Activated effector memory CD4-positive, alpha-beta T cell treated with anti-CD3 and anti-CD28 coated beads, Interleukin-2, amount 50 U/mL, for 16 hours (primary cell): ENCODE measurements at regions not wholly inside any gene's neighbourhood (a gene's known extent, or its start where the extent isn't known, plus 50 kb on each side); places are given as distances from the start of the nearest gene placed in this dataset.
"Not testable (repeated sequence)": the region's sequence is repeated elsewhere in the genome, so short reads cannot be mapped to it uniquely, and the experiment has no call there.

Experiments
- DNase-seq: peaks from one replicate; pipeline ENCODE4 v3.0.0-alpha.2; 2020

- DNase-seq = no peak
Observed at GRCh38 chr11:86861810-86862209, 61.5 kb downstream of the PRSS23 start.

GRCh38 chr11:86863476-86863875 is 63.1 kb downstream of the PRSS23 start:
- DNase-seq = no peak

GRCh38 chr11:86865436-86865835 is 65.1 kb downstream of the PRSS23 start:
- no peak for DNase-seq

- no peak for DNase-seq
Observed at GRCh38 chr11:86869531-86869930, 69.2 kb downstream of the PRSS23 start.

GRCh38 chr11:86869966-86870570 is 69.7 kb downstream of the PRSS23 start:
- peak; percentile 69 for DNase-seq

- no peak for DNase-seq
Observed at GRCh38 chr11:86873573-86874083, 73.3 kb downstream of the PRSS23 start.

DNA sequence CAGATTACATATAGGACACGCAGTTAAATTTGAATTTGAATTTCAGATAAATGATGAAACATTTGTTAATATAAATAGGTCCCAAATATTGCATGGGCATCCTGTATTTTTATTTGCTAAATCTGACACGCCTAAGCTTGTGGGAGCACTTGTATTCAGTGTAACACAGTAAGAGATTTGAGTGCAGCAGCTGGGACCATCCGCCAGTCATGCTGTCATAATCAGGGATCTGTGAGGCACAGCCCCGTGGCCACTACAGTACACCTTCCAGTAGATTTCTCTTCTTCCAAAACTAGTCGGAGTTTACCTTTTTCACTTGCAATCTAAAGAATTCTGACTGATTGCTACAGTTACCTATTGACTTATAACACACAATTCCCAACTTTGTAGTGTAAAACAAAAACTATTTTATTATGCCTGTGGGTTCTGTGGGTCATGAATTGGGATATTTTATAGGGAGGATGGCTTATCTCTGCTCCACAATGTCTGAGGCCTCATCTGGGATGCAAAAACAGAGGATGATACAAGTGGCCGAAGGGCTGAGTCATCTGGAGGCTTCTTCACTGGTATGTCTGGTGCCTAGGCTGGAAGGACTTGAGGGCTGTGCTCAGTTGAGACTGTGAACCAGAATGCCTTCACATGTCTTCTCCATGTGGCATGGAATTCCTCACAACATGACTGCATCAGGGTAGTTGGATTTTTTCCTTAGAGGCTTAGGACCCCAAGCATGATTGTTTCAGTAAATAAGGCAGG is 74.1 kb downstream of the PRSS23 start:
- DNase-seq = no peak

- DNase-seq = no peak
Observed at GRCh38 chr11:86876716-86877234, 76.4 kb downstream of the PRSS23 start.

- no peak for DNase-seq
Observed at GRCh38 chr11:86877503-86877902, 77.2 kb downstream of the PRSS23 start.

DNA sequence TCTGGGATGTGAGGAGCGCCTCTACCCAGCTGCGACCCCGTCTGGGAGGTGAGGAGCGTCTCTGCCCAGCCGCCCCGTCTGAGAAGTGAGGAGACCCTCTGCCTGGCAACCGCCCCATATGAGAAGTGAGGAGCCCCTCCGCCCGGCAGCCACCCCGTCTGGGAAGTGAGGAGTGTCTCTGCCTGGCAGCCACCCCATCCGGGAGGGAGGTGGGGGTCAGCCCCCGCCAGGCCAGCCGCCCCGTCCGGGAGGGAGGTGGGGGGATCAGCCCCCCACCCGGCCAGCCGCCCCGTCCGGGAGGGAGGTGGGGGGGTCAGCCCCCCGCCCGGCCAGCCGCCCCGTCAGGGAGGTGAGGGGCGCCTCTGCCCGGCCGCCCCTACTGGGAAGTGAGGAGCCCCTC is 76.0 kb downstream of the FZD4 start:
- not testable (repeated sequence) for DNase-seq

DNA sequence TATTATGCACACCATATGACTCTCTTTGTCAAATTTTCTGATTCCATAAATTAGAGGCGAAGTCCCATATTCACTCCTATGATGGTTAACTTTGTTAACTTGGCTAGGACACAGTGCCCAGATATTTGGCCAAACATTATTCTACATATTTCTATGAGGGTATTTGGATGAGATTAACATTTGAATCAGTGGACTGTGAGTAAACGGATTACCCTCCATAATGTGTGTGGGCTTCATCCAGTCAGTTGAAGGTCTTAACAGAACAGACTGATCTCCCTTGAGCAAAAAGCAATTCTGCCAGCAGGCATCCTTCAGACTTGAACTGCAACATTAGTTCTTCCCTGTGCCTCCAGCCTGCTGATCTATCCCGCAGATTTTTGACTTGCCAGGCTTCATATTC is 69.9 kb downstream of the FZD4 start:
- no peak for DNase-seq

DNA sequence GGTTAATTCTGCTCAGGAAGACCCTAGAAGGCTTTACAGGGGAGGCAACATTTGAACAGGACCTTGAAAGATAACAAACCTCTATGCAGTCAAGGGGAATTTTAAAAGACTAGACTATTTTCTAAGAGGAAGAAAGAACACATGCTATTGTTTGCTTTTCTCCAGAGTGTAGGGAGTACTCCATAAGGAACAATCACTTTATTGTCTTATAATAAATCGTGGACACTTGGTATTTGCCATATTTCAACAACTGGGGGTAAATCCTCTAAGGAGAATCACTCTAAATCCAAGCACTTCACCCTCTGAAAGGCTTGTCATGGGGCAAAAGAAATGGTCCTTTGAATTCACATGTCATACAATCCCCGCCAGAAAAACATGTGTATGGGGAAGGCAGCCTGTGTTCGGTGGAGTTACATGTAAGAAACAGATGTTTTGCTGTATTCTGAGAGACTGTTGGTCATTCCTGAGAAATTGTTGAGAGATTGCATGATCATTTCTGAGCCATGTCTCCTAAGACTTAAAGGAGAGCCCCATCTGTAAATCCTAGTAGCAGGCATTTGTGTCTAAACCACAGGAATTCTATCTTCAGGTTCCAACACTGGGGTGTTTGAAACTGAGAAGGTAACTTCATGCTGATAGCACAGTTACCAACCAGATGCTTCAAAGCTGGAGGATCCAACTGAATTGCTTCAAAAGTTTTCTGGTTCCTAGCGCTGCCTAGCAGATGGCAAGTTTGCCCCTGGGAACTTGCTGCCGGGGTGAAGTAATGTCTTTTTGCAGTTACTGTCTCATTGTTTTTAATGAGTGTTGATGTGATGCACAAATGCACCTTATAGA is 66.8 kb downstream of the FZD4 start:
- DNase-seq = no peak

DNA sequence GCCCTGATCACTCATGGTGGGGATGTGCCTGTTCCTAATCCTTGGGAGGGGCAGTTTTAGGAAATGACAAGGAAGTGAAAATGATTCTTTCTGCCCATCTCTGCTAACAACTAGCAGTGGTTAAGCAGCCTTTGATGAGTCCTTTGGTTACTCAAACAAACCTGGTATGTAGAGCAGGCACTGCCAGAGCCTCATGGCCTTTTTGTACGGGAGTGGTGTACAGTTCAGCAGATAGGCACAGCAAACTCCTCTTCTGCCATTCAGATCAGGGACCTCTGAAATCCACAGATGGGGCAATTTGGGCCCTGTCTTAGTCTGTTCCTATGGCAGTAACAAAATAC is 66.2 kb downstream of the FZD4 start:
- DNase-seq = no peak

- no peak for DNase-seq
Observed at GRCh38 chr11:86891036-86891435, 64.2 kb downstream of the FZD4 start.

DNA sequence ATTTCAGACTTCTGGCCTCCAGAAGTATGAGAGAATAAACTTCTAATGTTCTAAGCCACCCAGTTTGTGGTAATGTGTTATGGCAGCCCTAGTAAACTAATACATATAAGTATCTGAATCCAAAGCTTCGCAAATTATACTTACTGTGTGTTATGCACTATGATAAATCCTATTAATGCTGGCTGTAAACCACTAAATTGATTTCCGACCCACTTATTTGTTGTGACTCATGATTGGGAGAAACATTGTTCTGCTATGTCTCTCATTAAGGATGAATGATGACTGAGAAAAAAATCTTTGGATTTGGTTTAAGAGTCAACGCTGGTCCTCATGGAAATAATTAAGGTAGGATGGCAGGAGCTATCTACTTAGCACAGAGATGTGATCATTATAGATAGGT is 62.0 kb downstream of the FZD4 start:
- no peak for DNase-seq
